T1000 (cell line): ENCODE measurements at regions not wholly inside any gene's neighbourhood (a gene's known extent, or its start where the extent isn't known, plus 50 kb on each side); places are given as distances from the start of the nearest gene placed in this dataset.
"Not testable (repeated sequence)": the region's sequence is repeated elsewhere in the genome, so short reads cannot be mapped to it uniquely, and the experiment has no call there.

ENCODE experiments used
- DNase-seq: peaks from one replicate; lab custom pipeline; 2025; ENCODE audit warnings: mixed read lengths; lab: John Stamatoyannopoulos, UW

GRCh38 chr14:48011484-48011883 lies 336.1 kb upstream of the MDGA2 start:
- DNase-seq: not testable (repeated sequence)

DNA sequence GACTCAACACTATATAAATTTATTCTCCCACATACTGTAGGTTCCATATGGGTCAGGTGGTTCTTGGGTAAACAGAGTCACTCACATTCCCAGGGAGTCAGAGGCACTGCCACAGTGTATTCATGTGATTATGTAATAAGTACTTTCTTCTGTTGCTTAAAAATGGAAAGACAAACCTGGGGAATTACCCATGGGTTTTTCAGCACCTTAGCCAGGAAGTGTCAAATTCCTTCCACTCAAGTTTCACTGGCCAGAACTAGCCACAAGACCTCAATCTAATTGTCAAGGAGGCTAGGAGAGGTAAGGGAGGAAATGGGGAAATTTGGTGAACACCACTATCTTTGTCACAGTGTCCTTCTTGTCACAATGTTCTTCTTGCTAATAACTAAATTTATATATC lies 333.2 kb upstream of the MDGA2 start:
- no peak for DNase-seq

DNA sequence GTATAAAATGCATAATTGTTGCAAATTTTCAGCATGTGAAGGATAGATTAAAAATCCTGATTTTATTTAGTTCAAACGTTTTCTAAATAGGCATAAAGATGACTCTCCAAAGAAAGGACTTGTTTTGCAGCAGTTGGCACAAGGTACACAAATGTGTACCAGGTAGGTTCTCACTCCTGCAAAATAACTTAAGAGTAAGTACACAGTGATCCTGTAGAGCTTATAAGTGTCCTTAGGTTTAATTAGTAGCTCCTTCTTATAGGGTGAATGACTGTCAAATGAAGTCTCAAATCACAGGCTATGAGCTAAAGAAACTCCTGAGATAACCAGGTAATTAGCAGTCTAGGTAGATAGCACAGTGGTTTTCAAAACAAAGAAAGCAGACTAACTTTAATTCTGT lies 330.6 kb upstream of the MDGA2 start:
- no peak for DNase-seq

- DNase-seq: no peak
These were observed 318.5 kb upstream of the MDGA2 start for GRCh38 chr14:47993883-47994282.

GRCh38 chr14:47988175-47988574 lies 312.8 kb upstream of the MDGA2 start:
- no peak for DNase-seq

- DNase-seq: no peak
These were observed 303.5 kb upstream of the MDGA2 start for GRCh38 chr14:47978871-47979270.

- no peak for DNase-seq
These were observed 300.7 kb upstream of the MDGA2 start for GRCh38 chr14:47976139-47976538.

DNA sequence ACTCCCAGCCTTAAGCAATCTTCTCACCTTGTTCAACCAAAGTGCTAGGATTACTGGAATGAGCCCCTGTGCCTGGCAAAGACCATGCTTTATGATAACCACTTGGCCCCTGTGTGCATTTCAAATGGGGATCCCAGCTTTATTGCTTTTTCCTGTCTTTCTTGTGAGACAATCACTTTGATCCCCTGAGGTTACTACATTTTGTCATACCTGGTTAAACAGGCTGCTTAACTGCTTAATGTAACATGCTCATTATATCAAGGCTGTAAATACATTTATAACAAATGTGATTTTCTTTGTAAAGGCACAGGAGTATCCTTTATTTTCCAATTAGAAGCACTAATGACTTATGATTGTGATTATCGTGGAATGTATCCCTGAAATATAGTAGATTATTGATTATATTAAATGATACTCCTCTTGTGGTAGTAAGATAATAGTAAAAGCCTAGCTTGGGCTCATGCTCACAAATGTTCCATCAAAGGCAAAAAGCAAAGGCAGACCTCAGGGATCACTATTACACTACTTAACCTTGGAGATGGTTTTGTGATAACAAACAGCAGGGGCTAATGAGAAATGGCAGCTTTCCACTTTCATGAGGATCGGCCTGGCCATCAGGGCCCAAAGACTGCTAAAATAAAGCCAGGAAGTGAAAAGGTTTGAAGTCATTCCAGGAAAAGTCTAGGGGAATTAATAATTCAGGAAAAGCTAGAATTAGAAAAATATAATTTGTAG lies 290.8 kb upstream of the MDGA2 start:
- DNase-seq: no peak

DNA sequence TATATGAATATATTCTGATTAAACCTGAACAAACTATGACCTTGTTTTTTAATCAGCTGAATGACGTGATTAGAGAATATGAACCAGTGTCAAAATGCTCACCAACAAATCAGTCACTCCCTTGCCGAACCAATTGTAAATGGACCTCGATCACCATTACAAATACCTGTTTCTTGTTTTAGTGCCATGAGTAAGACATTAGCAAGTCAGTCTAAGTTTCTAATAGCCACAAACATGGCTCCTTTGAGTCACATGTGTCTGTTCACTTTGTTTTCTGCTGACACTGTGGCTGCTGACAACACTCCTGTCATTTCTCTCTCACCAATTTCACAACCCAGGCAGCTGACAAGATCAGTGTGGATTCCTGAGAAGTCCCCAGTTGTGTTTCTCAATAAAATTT lies 286.2 kb upstream of the MDGA2 start:
- no peak for DNase-seq

- DNase-seq: no peak
These were observed 284.3 kb upstream of the MDGA2 start for GRCh38 chr14:47959740-47960139.

DNA sequence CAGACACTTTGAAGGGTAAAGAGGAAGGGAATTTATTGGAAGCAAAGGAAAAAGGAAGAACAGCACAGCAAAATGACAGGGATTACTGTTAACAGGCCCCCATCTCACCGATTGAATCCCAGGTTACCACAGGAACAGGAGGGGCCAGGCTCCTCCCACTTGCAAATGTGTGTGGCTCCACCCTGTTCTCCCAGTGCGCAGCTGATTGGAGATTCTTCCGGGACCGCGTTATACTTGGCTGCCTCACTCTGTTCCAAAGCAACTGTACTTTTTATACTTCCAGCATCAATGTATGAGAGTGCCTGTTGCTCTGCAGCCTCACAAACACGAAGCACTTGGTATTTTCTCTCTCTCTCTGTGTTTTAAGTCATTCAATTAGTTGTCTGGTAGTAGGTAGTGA lies 273.6 kb upstream of the MDGA2 start:
- no peak for DNase-seq

GRCh38 chr14:47935332-47935731 lies 259.9 kb upstream of the MDGA2 start:
- DNase-seq: no peak

DNA sequence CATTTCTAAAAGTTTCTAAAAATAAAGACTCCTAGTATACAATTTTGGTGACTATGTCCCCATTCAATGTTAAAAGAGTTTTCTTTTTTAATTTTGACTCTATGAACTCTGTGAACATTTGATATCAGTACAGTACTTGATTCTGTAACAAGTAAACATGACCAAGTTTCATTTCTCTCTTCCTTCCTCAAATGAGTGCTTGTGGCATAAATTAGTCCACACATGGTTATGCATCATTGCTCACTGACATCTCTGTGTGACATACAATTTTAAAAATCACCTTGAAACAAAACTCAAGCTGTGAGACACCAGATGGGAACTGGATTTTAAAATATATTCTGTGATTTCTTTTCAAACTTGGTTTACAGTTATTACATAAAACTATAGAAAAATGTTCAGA lies 253.9 kb upstream of the MDGA2 start:
- no peak for DNase-seq

DNA sequence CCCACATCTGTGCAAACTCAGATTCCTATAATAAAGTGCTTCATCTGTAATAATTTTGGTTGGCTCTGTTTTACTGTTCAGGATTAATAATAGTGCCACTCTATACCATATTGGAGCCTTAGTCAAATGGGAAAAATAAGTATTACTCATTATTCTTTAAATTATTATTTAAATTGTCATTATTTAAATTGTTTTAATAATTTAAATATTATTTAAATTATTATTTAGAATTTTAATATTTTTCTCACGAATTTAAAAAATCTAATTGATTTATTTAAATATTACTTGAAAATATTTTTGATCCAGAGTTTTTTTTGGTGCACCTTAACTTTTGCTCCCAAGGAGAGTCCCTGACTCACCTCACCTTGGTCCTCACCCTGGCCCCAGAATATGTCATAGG lies 245.7 kb upstream of the MDGA2 start:
- DNase-seq: no peak

DNA sequence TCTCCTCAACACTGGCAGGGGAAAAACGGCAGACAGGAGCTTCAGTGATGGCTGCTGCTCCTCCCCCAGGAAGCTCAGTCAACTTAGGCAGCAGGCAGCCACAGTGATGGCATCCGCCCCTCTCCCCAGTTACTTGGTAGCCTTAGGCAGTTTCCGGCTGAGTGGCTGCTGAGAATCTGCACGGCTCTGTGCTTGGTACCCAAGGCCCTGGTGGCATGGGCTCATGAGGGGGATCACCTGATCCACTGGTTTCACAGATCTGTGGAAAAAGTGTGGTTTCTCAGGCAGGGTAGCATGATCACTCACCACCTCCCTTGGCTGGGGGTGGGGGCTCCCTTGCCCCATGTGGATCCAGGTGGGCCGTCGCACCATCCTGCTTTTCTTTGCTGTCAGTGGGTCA lies 244.6 kb upstream of the MDGA2 start:
- DNase-seq: no peak

DNA sequence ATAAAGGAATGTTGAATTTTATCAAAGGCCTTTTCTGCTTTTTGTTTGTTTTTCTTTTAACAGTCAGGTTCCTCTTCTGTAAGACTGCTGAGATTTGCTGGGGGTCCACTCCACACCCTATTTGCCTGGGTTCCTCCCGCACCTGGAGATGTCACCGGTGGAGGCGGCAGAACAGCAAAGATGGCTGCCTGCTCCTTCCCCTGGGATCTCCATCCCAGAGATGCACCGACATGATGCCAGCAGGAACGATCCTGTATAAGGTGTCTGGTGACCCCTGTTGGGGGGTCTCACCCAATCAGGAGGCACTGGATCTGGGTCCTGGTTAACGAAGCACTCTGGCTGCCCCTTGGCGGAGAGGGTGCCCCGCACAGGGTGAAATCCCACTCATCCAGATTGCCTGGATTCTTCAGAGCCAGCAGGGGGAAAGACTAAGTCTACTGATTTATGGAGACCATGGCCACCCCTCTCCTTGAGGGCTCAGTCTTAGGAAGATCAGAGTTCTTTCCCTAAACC lies 244.0 kb upstream of the MDGA2 start:
- DNase-seq: no peak

- peak; percentile 40 for DNase-seq
These were observed 242.0 kb upstream of the MDGA2 start for GRCh38 chr14:47917344-47917954.

DNA sequence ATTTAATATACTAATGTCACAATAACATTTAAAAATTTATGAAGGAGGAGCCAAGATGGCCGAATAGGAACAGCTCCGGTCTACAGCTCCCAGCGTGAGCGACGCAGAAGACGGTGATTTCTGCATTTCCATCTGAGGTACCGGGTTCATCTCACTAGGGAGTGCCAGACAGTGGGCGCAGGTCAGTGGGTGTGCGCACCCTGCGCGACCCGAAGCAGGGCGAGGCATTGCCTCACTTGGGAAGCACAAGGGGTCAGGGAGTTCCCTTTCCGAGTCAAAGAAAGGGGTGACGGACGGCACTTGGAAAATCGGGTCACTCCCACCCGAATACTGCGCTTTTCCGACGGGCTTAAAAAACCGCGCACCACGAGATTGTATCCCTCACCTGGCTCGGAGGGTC lies 225.7 kb upstream of the MDGA2 start:
- DNase-seq: not testable (repeated sequence)

GRCh38 chr14:47899685-47900084 lies 224.3 kb upstream of the MDGA2 start:
- no peak for DNase-seq

DNA sequence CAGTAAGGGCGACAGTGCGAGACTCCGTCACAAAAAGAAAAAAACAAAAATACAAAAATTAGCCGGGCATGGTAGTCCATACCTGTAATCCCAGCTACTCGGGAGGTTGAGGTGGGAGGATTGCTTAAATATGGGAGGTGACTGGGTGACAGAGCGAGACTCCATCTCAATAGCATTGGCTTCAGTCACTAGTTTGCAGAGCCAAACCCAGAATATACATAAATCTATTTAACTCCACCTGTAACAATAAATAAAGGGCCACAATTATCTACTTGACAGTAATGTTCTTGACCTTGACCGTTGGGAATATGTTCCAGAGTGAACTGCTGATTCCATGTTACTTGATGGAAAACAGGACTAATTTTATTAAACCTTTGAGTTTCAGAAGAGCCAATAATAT lies 198.9 kb upstream of the MDGA2 start:
- no peak for DNase-seq

- DNase-seq: no peak
These were observed 197.2 kb upstream of the MDGA2 start for GRCh38 chr14:47872588-47872987.

- no peak for DNase-seq
These were observed 188.0 kb upstream of the MDGA2 start for GRCh38 chr14:47863441-47863840.

DNA sequence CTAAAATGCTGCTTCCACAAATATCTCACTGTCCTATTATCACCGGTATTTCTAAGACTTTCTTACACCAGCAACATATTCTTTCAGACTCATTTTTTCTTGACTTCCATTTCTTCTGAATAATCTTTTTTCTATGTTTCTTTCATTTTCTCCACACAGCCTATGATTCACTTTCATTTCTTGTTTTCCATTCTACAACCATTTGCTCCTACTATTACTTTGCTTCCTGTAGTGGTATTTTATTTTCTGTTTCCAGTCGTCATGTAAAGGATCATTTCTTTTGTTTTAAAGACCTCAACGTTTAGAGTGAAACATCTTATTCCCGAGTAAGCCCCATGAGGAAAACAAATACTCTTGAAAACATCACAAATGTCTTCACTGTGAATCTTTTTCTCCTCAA lies 182.2 kb upstream of the MDGA2 start:
- no peak for DNase-seq

GRCh38 chr14:47852278-47852677 lies 176.9 kb upstream of the MDGA2 start:
- DNase-seq: no peak
